Upper lobe of right lung (tissue), 1 donor: ENCODE measurements at regions not wholly inside any gene's neighbourhood (a gene's known extent, or its start where the extent isn't known, plus 50 kb on each side); places are given as distances from the start of the nearest gene placed in this dataset.

Experiments
- ATAC-seq: fragments of 200-7000 bp; cut with Tn5 transposase; one replicate; pipeline ENCODE4 v1.9.1; 2020; ENCODE audit warnings: mild to moderate bottlenecking, moderate library complexity
- DNase-seq: peaks from one replicate; pipeline ENCODE4 v3.0.0-alpha.2; 2020
- H3K27ac ChIP-seq: fragments of 200-600 bp; one replicate; pipeline ENCODE4 v1.8.0; 2022
- H3K27me3 ChIP-seq: fragments of 200-600 bp; one replicate; pipeline ENCODE4 v1.8.0; 2022; ENCODE audit warnings: mild to moderate bottlenecking
- H3K36me3 ChIP-seq: fragments of 200-600 bp; one replicate; pipeline ENCODE4 v1.8.0; 2022
- H3K4me1 ChIP-seq: fragments of 200-600 bp; one replicate; pipeline ENCODE4 v1.8.0; 2022
- H3K4me3 ChIP-seq: fragments of 200-600 bp; one replicate; pipeline ENCODE4 v1.8.0; 2022; ENCODE audit warnings: mild to moderate bottlenecking
- H3K9me3 ChIP-seq: fragments of 200-600 bp; one replicate; pipeline ENCODE4 v1.8.0; 2022
- intact Hi-C: fragments of 100-400 bp; cut with DNase I; formaldehyde crosslinking; loops from one replicate; pipeline ENCODE4 v1.11.0; 2022
- TF ChIP-seq, protein P1 (sequence below): fragments of 200-600 bp; IDR thresholded peaks from one replicate; pipeline ENCODE4 v1.8.0; 2022; ENCODE audit warnings: antibody characterized with exemption
- donor health status: DM: no; HTN: yes; CAD: no; lungs with severe emphysema.

DNA sequence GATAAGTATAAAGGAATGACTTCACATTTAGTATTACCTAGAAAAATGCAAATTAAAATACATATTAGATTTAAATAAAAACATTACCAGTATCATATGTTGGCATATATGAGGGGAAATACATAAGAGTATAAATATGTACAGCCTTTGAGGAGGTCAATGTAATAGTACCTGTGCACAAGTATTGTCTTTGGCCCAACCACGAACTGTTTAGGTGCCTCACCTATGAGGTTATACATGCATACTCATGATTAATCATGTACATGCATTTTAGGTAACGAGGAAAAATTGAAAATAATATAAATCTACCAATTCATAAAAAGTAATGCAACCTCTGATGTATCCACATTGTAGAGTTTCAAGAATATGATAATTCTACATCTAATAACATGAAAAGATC, 909.8 kb downstream of the METTL15 start:
- intact Hi-C loops: no loop called here
- Histone ChIP-seq H3K27me3 (no peaks in the 10 kb centered on the region), H3K4me3 (no peak overlapping the region), H3K9me3 (no peaks in the 10 kb centered on the region), H3K36me3 (no peaks in the 10 kb centered on the region), H3K27ac (no peak overlapping the region), H3K4me1 (no peaks in the 10 kb centered on the region)
- no peak for DNase-seq
- ATAC-seq: no peak
- TF ChIP-seq, protein P1, sequence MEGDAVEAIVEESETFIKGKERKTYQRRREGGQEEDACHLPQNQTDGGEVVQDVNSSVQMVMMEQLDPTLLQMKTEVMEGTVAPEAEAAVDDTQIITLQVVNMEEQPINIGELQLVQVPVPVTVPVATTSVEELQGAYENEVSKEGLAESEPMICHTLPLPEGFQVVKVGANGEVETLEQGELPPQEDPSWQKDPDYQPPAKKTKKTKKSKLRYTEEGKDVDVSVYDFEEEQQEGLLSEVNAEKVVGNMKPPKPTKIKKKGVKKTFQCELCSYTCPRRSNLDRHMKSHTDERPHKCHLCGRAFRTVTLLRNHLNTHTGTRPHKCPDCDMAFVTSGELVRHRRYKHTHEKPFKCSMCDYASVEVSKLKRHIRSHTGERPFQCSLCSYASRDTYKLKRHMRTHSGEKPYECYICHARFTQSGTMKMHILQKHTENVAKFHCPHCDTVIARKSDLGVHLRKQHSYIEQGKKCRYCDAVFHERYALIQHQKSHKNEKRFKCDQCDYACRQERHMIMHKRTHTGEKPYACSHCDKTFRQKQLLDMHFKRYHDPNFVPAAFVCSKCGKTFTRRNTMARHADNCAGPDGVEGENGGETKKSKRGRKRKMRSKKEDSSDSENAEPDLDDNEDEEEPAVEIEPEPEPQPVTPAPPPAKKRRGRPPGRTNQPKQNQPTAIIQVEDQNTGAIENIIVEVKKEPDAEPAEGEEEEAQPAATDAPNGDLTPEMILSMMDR: no peak

DNA sequence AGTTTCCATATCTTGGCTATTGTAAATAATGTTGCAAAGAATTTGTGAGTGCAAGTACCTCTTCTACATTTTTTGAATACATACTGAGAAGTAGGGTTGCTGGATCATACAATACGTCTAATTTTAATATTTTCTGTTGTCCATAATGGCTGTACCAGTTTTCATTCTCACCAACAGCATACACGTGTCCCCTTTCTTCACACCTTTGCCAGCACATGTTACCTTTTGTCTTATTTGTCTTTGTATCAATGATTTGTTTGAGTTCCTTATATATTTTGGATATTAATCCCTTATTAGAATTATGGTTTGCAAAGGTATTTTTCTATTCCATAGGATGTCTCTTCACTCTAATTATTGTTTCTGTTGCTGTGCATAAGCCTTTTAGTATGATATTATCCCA, 904.3 kb downstream of the METTL15 start:
- Histone ChIP-seq H3K27ac (no peak overlapping the region), H3K4me1 (no peaks in the 10 kb centered on the region), H3K9me3 (no peaks in the 10 kb centered on the region), H3K27me3 (no peaks in the 10 kb centered on the region), H3K36me3 (no peaks in the 10 kb centered on the region), H3K4me3 (no peak overlapping the region)
- TF ChIP-seq, protein P1: no peak
- DNase-seq (no peak), ATAC-seq (no peak)
- intact Hi-C loops: no loop called here

DNA sequence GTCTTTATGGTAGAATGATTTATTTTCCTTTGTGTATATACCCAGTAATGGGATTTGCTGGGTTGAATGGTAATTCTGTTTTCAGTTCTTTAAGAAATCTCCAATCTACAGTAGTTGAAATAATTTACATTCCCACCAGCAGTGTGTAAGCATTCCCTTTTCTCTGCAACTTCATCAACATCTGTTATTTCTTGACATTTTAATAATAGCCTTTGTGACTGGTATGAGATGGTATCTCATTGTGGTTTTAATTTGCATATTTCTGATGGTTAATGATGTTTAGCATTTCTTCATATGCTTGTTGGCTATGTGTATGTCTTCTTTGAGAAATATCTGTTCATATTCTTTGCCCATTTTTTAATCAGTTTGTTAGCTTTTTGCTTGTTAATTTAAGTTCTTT, 901.2 kb downstream of the METTL15 start:
- DNase-seq (no peak), ATAC-seq (no peak)
- TF ChIP-seq, protein P1: no peak
- H3K36me3 ChIP-seq: no peaks in the 10 kb centered on the region
- H3K27me3 ChIP-seq: no peaks in the 10 kb centered on the region
- no peaks in the 10 kb centered on the region for H3K4me1 ChIP-seq
- H3K27ac ChIP-seq: no peak overlapping the region
- no peaks in the 10 kb centered on the region for H3K9me3 ChIP-seq
- intact Hi-C loops: no loop called here
- no peak overlapping the region for H3K4me3 ChIP-seq

DNA sequence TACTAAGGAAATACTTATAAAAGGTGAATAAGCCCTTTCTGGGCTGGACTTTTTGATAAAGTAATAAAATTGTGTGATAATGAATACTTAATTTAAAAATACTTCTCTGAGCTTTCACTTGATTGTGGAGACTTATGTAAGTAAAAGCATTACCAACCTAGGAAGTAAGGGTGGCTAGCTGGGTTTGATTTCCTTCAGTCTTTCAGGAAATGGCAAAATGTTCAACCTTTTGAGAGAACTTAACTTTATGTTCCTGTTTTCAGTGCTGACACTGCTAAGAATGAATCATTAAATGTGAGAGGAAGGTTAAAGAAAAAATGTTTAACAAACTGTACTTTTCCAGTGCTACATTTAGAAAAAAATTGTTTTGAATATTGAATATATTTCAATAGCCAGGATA, 900.3 kb downstream of the METTL15 start:
- intact Hi-C loops: no loop called here
- Histone ChIP-seq H3K36me3 (no peaks in the 10 kb centered on the region), H3K9me3 (no peaks in the 10 kb centered on the region), H3K27ac (no peak overlapping the region), H3K4me3 (no peak overlapping the region), H3K4me1 (no peaks in the 10 kb centered on the region), H3K27me3 (no peaks in the 10 kb centered on the region)
- TF ChIP-seq, protein P1: no peak
- ATAC-seq (no peak), DNase-seq (no peak)

DNA sequence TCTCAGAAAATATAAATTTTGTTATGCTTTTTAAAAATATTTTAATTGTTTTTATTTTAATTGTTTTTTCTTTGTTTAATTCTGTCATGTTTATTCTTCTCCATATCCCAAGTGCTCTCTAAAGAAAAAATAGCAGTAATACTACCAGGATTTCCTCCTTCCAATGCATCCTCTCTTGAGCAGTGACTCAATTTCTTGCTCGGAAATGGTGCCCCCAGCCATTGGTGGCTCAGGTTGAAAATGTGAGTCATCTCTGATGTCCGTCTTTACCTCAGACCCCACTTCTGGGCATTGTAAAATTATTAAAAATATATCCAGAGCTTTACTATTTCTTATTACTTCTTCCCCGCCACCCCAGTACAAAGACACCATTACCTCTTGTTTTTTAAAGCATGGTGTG, 898.5 kb downstream of the METTL15 start:
- no peaks in the 10 kb centered on the region for H3K36me3 ChIP-seq
- no peaks in the 10 kb centered on the region for H3K4me1 ChIP-seq
- no peak overlapping the region for H3K4me3 ChIP-seq
- ATAC-seq (no peak), DNase-seq (no peak)
- intact Hi-C loops: no loop called here
- H3K9me3 ChIP-seq: no peaks in the 10 kb centered on the region
- H3K27ac ChIP-seq: no peak overlapping the region
- no peaks in the 10 kb centered on the region for H3K27me3 ChIP-seq
- TF ChIP-seq, protein P1: no peak

DNA sequence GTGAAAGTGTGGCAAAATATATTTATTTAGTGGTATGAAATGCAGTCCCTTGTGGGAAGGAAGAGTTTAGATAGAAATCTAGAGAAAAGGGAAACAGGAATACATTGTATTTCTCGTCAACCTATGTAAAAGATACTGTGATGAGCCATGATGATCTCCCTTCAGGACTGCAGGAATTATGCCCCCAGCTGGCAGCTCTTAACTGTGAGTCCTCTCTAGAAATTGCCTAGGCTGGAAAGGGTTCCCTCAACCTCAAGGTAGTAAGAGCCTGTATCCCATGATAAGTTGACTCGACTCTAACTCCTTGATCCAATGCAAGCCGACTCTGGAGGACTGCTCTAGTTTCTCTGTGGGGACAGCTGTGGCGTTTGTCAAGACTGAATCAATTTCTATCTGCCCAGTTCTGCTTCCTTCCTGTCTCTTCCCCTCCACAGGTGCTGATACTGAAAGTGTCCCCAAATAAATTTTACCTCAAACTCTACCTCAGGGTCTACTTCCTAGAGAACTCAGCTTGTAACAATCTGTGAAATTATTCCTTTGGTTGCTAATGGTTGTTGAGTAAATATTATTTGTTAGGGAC, 897.3 kb downstream of the METTL15 start:
- H3K4me1 ChIP-seq: no peaks in the 10 kb centered on the region
- no peak for ATAC-seq
- H3K9me3 ChIP-seq: no peaks in the 10 kb centered on the region
- no peak for DNase-seq
- TF ChIP-seq, protein P1: no peak
- H3K36me3 ChIP-seq: no peaks in the 10 kb centered on the region
- intact Hi-C loops: no loop called here
- no peaks in the 10 kb centered on the region for H3K27me3 ChIP-seq
- H3K27ac ChIP-seq: no peak overlapping the region
- H3K4me3 ChIP-seq: no peak overlapping the region
